HCT116 (cell line): ENCODE measurements at regions not wholly inside any gene's neighbourhood (a gene's known extent, or its start where the extent isn't known, plus 50 kb on each side); places are given as distances from the start of the nearest gene placed in this dataset.

Experiments
- ATAC-seq: fragments of 200-7000 bp; cut with Tn5 transposase; 2 replicates; pipeline ENCODE4 v1.9.1; 2020; ENCODE audit warnings: mild to moderate bottlenecking, moderate library complexity
- BruUV-seq: library from RNA; stranded (reverse); fragments of 400-500 nt; replicated peaks from 2 replicates; lab custom pipeline; 2021; lab: Mats Ljungman, UMichigan
- CTCF ChIA-PET: fragments of 300-600 bp; sonication (Branson Sonifier 250); formaldehyde crosslinking; loops from one replicate; lab custom pipeline; 2021; ENCODE audit warnings: antibody characterized with exemption; lab: Charles Lee
- POLR2A ChIA-PET: fragments of 300-600, 350-600 bp; sonication (Branson Sonifier 250); formaldehyde crosslinking; loops from one replicate; lab custom pipeline; 2021; ENCODE audit warnings: antibody characterized with exemption; lab: Charles Lee
- RAD21 ChIA-PET, 2 experiments: fragments of 300-600 bp; sonication (Branson Sonifier 250); formaldehyde crosslinking; loops; one replicate each; lab custom pipeline; 2023; ENCODE audit warnings: low total read pairs in 2 of 2; ENCODE audit not compliant: uncharacterized antibody in 2 of 2, unreplicated experiment in 2 of 2, low non-redundant PET in 1 of 2; lab: Charles Lee
- DNase-seq: peaks from one replicate; pipeline ENCODE4 v3.0.0-alpha.2; 2010; ENCODE audit warnings: low read depth, low spot score
- H2AFZ ChIP-seq: fragments of 200-600 bp; shearing (Covaris generic), sonication (generic); 2 replicates; pipeline ENCODE4 v1.6.1; 2017; ENCODE audit warnings: low read depth, mixed run types, mixed read lengths, antibody characterized with exemption, low read length; ENCODE audit not compliant: poor library complexity, severe bottlenecking
- H3K27ac ChIP-seq: 2 replicates; pipeline ENCODE4 v1.5.1; 2012; ENCODE audit warnings: low read depth, low read length
- H3K27me3 ChIP-seq: fragments of 200-600 bp; sonication (generic); 2 replicates; pipeline ENCODE4 v1.6.1; 2016; ENCODE audit warnings: mixed run types, low read length, mixed read lengths; ENCODE audit not compliant: insufficient read depth
- H3K36me3 ChIP-seq, 2 experiments: fragments of 200-500 bp in 1 of 2; fragments of 200-600 bp in 1 of 2; sonication (Bioruptor generic) in 1 of 2; sonication (generic) in 1 of 2; 2 replicates each; pipeline versions ENCODE4 v1.5.1 to v1.6.1; 2014 to 2016; ENCODE audit warnings: low read length in 2 of 2, inconsistent platforms in 1 of 2, mixed read lengths in 1 of 2, mixed run types in 1 of 2; ENCODE audit not compliant: insufficient read depth in 2 of 2, control insufficient read depth in 1 of 2
- H3K4me1 ChIP-seq, 2 experiments: fragments of 200-600 bp in 1 of 2; sonication (generic) in 1 of 2; 2 replicates each; pipeline versions ENCODE4 v1.5.1 to v1.6.1; 2012 to 2017; ENCODE audit warnings: low read length in 2 of 2, inconsistent platforms in 1 of 2, mild to moderate bottlenecking in 1 of 2, mixed read lengths in 1 of 2, mixed run types in 1 of 2, moderate library complexity in 1 of 2; ENCODE audit not compliant: insufficient read depth in 2 of 2, control insufficient read depth in 1 of 2
- H3K4me2 ChIP-seq: fragments of 200-600 bp; sonication (generic); 2 replicates; pipeline ENCODE4 v1.6.1; 2017; ENCODE audit warnings: mixed run types, low read length, mixed read lengths
- H3K4me3 ChIP-seq, 2 experiments: fragments of 200-600 bp in 1 of 2; sonication (generic) in 1 of 2; replicated peaks in 1 of 2; 2 replicates each; pipeline ENCODE4 v1.5.1; 2011 to 2016; ENCODE audit warnings: low read length in 2 of 2, control low read depth in 1 of 2, low read depth in 1 of 2, mild to moderate bottlenecking in 1 of 2, mixed read lengths in 1 of 2, mixed run types in 1 of 2
- H3K79me2 ChIP-seq: fragments of 200-600 bp; sonication (generic); 2 replicates; pipeline ENCODE4 v1.6.1; 2017; ENCODE audit warnings: mild to moderate bottlenecking, mixed run types, low read length, moderate library complexity, mixed read lengths; ENCODE audit not compliant: insufficient read depth
- H3K9ac ChIP-seq: fragments of 200-600 bp; sonication (generic); 2 replicates; pipeline ENCODE4 v1.6.1; 2016; ENCODE audit warnings: low read length, mixed read lengths
- H3K9me2 ChIP-seq: fragments of 200-600 bp; sonication (generic), shearing (Covaris generic); 2 replicates; pipeline ENCODE4 v1.6.1; 2017; ENCODE audit warnings: mixed run types, mild to moderate bottlenecking, moderate library complexity; ENCODE audit not compliant: insufficient read depth
- H3K9me3 ChIP-seq, 2 experiments: fragments of 200-500 bp in 1 of 2; fragments of 200-600 bp in 1 of 2; sonication (Bioruptor generic) in 1 of 2; sonication (generic) in 1 of 2; 2 replicates each; pipeline ENCODE4 v1.6.1; 2014 to 2017; ENCODE audit warnings: low read length in 2 of 2, mixed read lengths in 2 of 2, inconsistent platforms in 1 of 2, low read depth in 1 of 2, mild to moderate bottlenecking in 1 of 2, mixed run types in 1 of 2, moderate library complexity in 1 of 2; ENCODE audit not compliant: control insufficient read depth in 1 of 2, insufficient read depth in 1 of 2
- H4K20me1 ChIP-seq: fragments of 200-600 bp; sonication (generic), shearing (Covaris generic); 2 replicates; pipeline ENCODE4 v1.6.1; 2017; ENCODE audit warnings: mixed run types, mild to moderate bottlenecking, moderate library complexity; ENCODE audit not compliant: insufficient read depth
- CBX3 ChIP-seq: IDR thresholded peaks from 2 replicates; pipeline ENCODE4 v1.6.1; 2012; ENCODE audit warnings: low read depth
- CEBPB ChIP-seq: IDR thresholded peaks from 2 replicates; pipeline ENCODE4 v1.6.1; 2012; ENCODE audit warnings: low read depth
- EGR1 ChIP-seq: IDR thresholded peaks from 2 replicates; pipeline ENCODE4 v1.6.1; 2012; ENCODE audit warnings: low read depth
- ELF1 ChIP-seq: IDR thresholded peaks from 2 replicates; pipeline ENCODE4 v1.6.1; 2012; ENCODE audit warnings: low read depth, borderline replicate concordance
- EZH2 ChIP-seq: fragments of 200-600 bp; sonication (generic); IDR thresholded peaks from 2 replicates; pipeline ENCODE4 v1.6.1; 2017; ENCODE audit warnings: antibody characterized with exemption, mixed run types
- JUND ChIP-seq: IDR thresholded peaks from 2 replicates; pipeline ENCODE4 v1.6.1; 2012
- MAX ChIP-seq: IDR thresholded peaks from 2 replicates; pipeline ENCODE4 v1.6.1; 2012
- POLR2A ChIP-seq: IDR thresholded peaks from 2 replicates; pipeline ENCODE4 v1.7.0; 2011; ENCODE audit warnings: borderline replicate concordance; ENCODE audit not compliant: insufficient read depth, insufficient read length; ENCODE audit errors: extremely low read depth
- POLR2AphosphoS5 ChIP-seq: IDR thresholded peaks from 2 replicates; pipeline ENCODE4 v1.6.1; 2011; ENCODE audit warnings: mild to moderate bottlenecking, low read depth, low read length, moderate library complexity
- RAD21 ChIP-seq: IDR thresholded peaks from 2 replicates; pipeline ENCODE4 v1.6.1; 2012; ENCODE audit warnings: low read depth, mild to moderate bottlenecking
- SIN3A ChIP-seq: IDR thresholded peaks from 2 replicates; pipeline ENCODE4 v1.6.1; 2012; ENCODE audit warnings: low read depth
- SP1 ChIP-seq: IDR thresholded peaks from 2 replicates; pipeline ENCODE4 v1.6.1; 2012; ENCODE audit warnings: low read depth
- TCF7L2 ChIP-seq: IDR thresholded peaks from 2 replicates; pipeline ENCODE4 v1.7.0; 2011; ENCODE audit warnings: borderline replicate concordance, inconsistent platforms; ENCODE audit not compliant: insufficient read depth, insufficient read length; ENCODE audit errors: extremely low read depth
- YY1 ChIP-seq: IDR thresholded peaks from 2 replicates; pipeline ENCODE4 v1.6.1; 2011; ENCODE audit warnings: low read length, low read depth, moderate library complexity, mild to moderate bottlenecking; ENCODE audit not compliant: insufficient replicate concordance; ENCODE audit errors: extremely low read depth
- ZFX ChIP-seq: fragments of 450-650 bp; IDR thresholded peaks from 2 replicates; pipeline ENCODE4 v1.6.1; 2017
- intact Hi-C: fragments of 100-400 bp; cut with micrococcal nuclease; formaldehyde crosslinking; loops from 2 replicates; pipeline ENCODE4 v1.10.0; 2022
- TF ChIP-seq, protein P1 (sequence below): IDR thresholded peaks from 2 replicates; pipeline ENCODE4 v1.6.1; 2011; ENCODE audit warnings: mild to moderate bottlenecking, low read length, moderate library complexity; ENCODE audit not compliant: insufficient replicate concordance; ENCODE audit errors: extremely low read depth
- TF ChIP-seq, protein P2 (sequence below): IDR thresholded peaks from 2 replicates; pipeline ENCODE4 v1.6.1; 2012; ENCODE audit warnings: low read depth
- TF ChIP-seq, protein P3 (sequence below), 3 experiments: fragments of 200-600 bp in 1 of 3; sonication (generic) in 1 of 3; IDR thresholded peaks in 2 of 3; conservative IDR thresholded peaks in 1 of 3; 2 replicates each; pipeline ENCODE4 v1.5.1; 2012 to 2017; ENCODE audit warnings: low read depth in 2 of 3, low read length in 2 of 3, antibody characterized with exemption in 1 of 3, borderline replicate concordance in 1 of 3, control low read depth in 1 of 3, mild to moderate bottlenecking in 1 of 3, mixed read lengths in 1 of 3, mixed run types in 1 of 3, moderate library complexity in 1 of 3; ENCODE audit not compliant: insufficient read depth in 1 of 3

DNA sequence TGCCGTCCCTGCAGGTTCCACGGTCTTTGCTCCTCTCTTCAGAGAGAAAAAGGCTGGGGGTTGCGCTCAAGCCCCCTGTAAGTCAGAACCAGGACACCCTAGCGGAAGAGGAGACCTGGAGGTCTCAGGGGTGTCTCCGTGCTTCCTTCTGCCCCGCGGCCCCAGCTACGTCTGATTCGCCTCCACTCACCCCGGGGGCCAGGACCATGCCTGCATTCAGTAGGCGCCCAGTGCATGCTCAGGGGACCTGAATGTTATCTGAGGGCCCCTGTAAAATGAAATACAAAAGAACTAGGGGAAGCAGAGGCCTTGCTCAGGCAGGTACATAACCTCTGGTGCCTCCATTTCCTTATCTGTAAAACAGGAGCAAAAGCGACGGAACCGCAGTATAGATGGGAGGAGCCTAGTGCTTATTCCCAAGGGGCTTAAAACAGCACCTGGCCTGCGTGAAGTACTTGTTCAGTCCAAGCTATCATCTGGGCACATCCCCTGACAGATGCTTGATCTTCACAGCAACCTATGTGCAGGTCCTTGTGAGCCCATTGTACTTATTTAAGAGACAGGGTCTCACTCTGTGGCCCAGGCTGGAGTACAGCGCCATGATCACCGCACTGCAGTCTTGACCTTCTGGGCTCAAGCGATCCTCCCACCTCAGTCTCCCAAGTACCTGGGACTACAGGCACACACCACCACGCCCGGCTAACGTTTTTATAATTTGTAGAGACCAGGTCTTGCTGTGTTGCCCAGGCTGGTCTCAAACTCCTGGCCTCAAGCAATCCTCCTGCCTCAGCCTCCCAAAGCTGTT, 110.3 kb upstream of the NCOR2 start:
- Histone ChIP-seq H3K27ac (no peak overlapping the region), H3K4me2 (no peak overlapping the region), H3K9ac (no peak overlapping the region), H3K4me1 (peaks cover 26 to 52% of the 10 kb centered on the region in 2 experiments), H3K9me2 (no peaks in the 10 kb centered on the region), H3K9me3 (no peaks in the 10 kb centered on the region), H3K36me3 (no peaks in the 10 kb centered on the region), H4K20me1 (no peaks in the 10 kb centered on the region), H3K79me2 (no peaks in the 10 kb centered on the region), H2AFZ (no peak overlapping the region), H3K27me3 (no peaks in the 10 kb centered on the region), H3K4me3 (no peak overlapping the region)
- RAD21 ChIA-PET, result no interaction called here
- POLR2A ChIA-PET, result no interaction called here
- TF ChIP-seq JUND (no peak), CBX3 (no peak), EZH2 (no peak), ZFX (no peak), RAD21 (no peak), EGR1 (no peak), TCF7L2 (no peak), CEBPB (no peak), YY1 (no peak), SP1 (no peak), POLR2A (no peak), SIN3A (no peak), POLR2AphosphoS5 (no peak), MAX (no peak), ELF1 (no peak)
- TF ChIP-seq, protein P1, sequence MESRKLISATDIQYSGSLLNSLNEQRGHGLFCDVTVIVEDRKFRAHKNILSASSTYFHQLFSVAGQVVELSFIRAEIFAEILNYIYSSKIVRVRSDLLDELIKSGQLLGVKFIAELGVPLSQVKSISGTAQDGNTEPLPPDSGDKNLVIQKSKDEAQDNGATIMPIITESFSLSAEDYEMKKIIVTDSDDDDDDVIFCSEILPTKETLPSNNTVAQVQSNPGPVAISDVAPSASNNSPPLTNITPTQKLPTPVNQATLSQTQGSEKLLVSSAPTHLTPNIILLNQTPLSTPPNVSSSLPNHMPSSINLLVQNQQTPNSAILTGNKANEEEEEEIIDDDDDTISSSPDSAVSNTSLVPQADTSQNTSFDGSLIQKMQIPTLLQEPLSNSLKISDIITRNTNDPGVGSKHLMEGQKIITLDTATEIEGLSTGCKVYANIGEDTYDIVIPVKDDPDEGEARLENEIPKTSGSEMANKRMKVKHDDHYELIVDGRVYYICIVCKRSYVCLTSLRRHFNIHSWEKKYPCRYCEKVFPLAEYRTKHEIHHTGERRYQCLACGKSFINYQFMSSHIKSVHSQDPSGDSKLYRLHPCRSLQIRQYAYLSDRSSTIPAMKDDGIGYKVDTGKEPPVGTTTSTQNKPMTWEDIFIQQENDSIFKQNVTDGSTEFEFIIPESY, result no peak
- TF ChIP-seq, protein P2, sequence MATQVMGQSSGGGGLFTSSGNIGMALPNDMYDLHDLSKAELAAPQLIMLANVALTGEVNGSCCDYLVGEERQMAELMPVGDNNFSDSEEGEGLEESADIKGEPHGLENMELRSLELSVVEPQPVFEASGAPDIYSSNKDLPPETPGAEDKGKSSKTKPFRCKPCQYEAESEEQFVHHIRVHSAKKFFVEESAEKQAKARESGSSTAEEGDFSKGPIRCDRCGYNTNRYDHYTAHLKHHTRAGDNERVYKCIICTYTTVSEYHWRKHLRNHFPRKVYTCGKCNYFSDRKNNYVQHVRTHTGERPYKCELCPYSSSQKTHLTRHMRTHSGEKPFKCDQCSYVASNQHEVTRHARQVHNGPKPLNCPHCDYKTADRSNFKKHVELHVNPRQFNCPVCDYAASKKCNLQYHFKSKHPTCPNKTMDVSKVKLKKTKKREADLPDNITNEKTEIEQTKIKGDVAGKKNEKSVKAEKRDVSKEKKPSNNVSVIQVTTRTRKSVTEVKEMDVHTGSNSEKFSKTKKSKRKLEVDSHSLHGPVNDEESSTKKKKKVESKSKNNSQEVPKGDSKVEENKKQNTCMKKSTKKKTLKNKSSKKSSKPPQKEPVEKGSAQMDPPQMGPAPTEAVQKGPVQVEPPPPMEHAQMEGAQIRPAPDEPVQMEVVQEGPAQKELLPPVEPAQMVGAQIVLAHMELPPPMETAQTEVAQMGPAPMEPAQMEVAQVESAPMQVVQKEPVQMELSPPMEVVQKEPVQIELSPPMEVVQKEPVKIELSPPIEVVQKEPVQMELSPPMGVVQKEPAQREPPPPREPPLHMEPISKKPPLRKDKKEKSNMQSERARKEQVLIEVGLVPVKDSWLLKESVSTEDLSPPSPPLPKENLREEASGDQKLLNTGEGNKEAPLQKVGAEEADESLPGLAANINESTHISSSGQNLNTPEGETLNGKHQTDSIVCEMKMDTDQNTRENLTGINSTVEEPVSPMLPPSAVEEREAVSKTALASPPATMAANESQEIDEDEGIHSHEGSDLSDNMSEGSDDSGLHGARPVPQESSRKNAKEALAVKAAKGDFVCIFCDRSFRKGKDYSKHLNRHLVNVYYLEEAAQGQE, result no peak
- TF ChIP-seq, protein P3, sequence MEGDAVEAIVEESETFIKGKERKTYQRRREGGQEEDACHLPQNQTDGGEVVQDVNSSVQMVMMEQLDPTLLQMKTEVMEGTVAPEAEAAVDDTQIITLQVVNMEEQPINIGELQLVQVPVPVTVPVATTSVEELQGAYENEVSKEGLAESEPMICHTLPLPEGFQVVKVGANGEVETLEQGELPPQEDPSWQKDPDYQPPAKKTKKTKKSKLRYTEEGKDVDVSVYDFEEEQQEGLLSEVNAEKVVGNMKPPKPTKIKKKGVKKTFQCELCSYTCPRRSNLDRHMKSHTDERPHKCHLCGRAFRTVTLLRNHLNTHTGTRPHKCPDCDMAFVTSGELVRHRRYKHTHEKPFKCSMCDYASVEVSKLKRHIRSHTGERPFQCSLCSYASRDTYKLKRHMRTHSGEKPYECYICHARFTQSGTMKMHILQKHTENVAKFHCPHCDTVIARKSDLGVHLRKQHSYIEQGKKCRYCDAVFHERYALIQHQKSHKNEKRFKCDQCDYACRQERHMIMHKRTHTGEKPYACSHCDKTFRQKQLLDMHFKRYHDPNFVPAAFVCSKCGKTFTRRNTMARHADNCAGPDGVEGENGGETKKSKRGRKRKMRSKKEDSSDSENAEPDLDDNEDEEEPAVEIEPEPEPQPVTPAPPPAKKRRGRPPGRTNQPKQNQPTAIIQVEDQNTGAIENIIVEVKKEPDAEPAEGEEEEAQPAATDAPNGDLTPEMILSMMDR (IDR thresholded peaks at IDR 0.05 in 2 of 3, conservative IDR thresholded peaks at IDR 0.05 in 1 of 3; ENCODE audit: borderline replicate concordance in 1 of 3, insufficient read depth in 1 of 3, low read depth in 2 of 3, low read length in 2 of 3), result no peak
- DNase-seq (no peak), ATAC-seq (no peak)
- intact Hi-C loops, result no loop called here
- BruUV-seq, result no TSS peak
- CTCF ChIA-PET, result no interaction called here
